Stimulated activated naive CD4-positive, alpha-beta T cell treated with Interleukin-2 at 50 U/mL for 16 hours (primary cell): ENCODE measurements at regions not wholly inside any gene's neighbourhood (a gene's known extent, or its start where the extent isn't known, plus 50 kb on each side); places are given as distances from the start of the nearest gene placed in this dataset.

Experiments
- DNase-seq: peaks from one replicate; lab custom pipeline; 2025; lab: John Stamatoyannopoulos, UW

DNA sequence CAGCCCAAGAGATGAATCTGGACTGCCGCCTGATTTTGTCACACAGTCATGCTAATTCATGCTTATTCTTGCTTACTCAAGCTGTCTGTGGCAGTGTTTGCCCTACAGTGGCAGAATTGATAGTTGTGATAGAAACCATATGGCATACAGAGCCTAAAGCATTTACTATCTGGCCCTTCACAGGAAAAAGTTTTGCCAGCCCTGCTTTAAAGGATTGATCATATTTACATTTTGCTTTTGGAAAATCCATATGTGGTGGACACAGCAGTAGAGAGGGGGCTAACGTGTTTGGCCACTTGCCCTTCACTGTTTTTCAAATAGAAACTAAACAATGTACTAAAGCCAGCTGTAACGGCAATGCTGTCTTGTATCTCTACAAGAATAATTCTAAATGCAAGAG lies 974.0 kb upstream of the GHITM start:
- no peak for DNase-seq

DNA sequence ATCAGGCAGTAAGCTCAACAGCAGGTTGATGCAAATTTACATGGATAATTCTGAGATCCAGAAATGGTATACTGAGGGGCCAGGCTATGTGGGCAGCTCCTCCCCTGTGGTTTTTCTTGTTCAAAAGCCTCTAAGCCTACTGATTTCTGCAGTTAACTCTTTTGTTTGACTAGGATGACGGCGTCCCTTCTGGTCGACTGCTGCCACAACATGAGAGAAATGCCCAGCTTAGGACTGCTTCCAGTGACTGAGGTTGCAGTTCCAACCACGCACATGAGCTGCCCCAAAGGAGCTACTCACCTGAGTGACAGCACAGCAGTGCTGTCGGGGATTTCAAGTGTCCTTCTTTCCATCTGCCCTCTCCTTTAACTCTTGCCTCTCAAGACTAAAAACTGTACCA lies 973.0 kb upstream of the GHITM start:
- no peak for DNase-seq

DNA sequence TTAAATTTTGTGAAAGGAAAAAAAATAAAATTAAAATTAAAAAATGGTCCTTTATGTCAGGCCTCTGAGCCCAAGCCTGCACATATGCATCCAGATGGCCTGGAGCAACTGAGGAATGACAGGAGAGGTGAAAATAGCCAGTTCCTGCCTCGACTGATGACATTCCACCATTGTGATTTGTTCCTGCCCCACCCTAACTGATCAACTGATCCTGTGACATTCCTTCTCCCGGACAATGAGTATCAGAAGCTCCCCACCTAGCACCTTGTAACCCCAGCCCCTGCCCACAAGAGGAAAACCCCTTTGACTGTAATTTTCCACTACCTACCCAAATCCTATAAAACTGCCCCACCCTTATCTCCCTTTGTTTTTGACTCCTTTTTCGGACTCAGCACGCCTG lies 972.2 kb upstream of the GHITM start:
- no peak for DNase-seq

DNA sequence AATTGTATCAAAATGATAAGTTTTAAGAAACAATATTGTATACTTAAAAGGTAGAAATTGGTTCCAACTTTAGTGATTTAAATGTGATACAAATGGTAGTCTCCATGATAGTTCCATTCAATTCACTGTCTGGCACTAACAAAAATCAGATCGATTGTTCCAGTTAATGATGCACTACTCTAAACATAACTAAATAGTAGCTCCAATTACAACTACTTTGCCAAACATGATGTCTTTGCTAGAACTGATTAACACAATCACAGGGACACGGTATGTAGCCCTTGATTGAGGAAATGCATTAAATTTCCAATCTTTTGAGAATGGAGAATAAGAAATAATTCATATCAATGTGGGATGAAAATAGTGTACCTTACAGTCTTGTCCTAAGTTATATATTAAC lies 962.4 kb upstream of the GHITM start:
- DNase-seq = no peak

DNA sequence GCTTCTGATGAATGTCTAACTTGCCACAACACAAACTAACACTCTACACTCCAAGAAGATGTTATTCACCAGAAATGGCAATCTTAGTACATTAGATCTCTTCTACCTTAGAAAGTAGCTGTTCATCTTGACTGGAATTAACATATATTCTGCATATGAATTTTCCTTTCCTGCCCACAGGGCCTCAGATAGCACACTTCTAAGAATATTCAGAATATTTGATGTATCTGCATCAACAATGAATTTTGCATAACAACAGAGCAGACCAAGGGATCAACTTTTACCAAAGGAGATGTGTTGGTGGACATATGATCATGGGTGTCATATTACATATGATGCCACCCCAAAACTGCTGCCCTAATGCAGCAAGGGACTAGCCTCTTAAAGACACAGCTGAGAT lies 960.8 kb upstream of the GHITM start:
- DNase-seq = no peak

DNA sequence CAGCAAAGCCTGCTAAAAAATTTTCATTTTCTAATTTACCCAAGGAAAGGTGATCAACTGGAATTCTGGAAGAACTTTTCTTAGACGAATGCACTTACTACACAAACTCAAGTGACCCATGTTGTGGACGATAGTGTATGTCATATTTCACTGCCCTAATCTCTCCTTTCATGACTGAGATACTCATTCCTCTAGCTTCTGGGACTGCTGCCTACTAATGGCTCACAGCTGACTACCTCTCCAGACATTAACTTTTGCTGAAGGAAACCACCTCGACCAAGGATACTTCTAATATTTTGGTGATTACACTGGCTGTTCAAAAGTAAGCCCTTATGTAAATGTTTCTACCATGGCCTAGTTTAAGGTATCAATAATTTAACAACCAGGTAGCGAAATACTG lies 959.9 kb upstream of the GHITM start:
- DNase-seq = no peak

DNA sequence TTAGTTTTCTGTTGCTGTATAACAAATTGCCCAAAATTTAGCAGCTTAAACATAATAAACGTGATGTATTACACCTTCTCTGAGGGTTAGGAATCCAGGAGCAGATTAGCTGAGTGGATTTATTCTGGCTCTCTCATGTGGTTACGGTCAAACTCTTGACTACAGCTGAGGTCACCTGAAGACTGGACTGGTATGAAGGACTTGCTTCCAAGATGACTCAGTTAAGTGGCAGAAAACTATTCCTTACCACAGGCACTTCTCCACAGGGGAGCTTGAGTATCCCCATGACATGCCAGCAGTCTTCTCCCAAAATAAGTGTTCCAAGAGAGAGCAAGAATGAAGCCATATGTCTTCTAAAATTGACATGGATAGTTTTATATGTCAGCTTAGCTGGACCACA lies 957.2 kb upstream of the GHITM start:
- no peak for DNase-seq

DNA sequence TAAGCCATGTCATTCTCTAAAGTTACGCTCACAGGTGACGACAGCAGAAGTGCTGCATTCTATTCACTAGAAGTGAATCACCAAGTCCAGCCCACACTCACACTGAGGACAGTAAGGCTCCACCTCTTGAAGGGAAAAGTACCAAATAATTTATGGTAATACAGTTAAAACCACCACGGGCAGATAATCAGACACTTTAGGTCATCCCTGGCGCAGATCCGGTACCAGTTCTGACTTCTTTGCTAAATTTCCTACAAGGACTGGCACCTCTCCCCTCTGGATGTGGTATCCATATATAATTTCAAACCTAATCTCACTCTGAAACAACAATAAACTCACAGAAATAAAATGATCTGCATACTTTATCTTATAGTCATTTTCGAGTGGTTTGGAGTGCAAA lies 954.7 kb upstream of the GHITM start:
- DNase-seq = no peak

DNA sequence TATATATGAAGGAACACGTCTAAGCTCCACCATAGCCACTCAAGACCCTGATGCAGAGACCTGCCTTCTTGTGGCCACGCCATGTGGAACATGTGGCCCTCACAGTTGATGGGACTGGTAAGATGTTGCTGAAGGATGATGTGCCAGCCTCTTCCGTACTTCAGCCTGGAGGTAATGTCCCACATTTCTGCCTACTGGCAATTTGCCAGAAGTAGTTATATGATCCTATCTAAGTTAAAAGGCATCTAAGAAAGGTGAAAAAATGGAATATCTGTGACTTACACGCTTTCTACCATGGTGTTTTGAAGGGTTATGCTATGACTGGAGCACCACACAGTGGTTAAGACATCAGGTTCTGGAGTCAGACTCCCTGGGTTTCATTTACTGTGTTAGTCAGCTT lies 948.7 kb upstream of the GHITM start:
- no peak for DNase-seq

DNA sequence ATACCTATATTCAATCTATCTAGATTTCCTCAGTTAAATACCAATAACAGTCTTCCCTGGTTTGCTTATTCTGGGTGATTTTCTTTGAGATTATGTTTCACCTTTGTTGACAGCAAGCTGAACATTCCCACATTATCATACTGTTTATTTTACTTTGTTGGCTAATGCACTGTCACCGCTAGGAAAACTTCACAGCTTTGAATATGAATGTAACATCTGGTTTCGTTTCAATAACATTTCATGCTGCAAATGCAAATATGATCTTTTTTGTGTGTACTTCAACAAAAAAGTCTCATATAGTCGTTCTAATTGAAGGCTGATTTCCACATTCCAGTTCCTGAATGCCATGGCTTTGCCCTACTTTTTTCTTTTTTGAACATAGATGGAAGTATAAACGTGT lies 946.3 kb upstream of the GHITM start:
- DNase-seq = no peak

DNA sequence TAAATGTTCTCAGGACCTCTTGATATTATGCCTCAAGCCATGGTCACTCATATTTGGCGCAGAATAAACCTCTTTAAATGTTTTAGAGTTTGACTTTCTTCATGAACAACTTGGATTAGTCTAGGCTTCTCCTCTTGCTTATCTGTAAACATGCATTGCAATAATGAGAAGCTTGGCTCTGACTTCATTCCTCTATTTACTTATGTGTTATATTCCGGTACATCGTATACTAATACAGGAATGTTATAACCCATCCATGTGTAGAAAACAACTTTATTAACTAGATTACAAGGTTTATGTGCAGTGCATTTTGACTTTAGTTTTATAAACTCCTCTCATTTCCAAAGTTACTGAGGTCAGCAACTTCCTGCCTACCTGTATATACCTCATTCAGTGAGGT lies 944.3 kb upstream of the GHITM start:
- no peak for DNase-seq

DNA sequence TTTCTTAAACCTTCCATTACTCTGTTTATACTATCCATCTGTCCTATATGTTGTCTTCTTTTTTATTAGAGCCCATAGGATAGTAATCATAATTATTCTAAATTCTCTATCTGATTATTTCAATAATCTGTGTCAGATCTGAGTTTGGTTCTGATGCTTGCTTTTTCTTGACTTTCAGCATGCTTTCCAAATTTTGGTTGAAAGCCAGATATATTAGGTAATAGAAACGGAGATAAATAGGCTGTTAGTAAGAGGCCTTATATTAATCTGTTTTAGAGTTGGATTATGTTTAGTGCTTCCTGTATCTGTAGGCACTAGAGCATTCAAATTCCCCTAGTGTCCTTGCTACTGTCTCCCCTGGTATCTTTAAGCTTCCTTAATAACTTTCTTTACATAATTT lies 939.9 kb upstream of the GHITM start:
- no peak for DNase-seq

DNA sequence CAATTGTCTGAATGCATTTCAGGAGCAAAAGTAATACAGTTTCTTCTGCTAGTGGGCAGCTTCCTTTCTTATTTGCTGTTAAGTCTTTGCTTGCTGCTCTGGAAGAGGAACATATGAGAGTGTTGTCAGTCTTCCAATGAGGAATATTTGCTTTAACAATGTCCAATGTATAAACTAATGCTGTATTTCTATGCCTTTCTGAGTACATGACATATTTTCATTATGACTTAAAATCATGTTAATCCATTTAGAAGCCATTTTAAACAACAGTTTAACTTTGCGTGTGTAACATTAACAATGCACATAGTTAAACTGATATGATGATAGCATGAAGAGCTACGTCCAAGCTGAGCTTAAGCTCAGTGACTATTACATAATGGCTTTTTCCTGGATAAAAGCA lies 933.4 kb upstream of the GHITM start:
- DNase-seq = no peak

DNA sequence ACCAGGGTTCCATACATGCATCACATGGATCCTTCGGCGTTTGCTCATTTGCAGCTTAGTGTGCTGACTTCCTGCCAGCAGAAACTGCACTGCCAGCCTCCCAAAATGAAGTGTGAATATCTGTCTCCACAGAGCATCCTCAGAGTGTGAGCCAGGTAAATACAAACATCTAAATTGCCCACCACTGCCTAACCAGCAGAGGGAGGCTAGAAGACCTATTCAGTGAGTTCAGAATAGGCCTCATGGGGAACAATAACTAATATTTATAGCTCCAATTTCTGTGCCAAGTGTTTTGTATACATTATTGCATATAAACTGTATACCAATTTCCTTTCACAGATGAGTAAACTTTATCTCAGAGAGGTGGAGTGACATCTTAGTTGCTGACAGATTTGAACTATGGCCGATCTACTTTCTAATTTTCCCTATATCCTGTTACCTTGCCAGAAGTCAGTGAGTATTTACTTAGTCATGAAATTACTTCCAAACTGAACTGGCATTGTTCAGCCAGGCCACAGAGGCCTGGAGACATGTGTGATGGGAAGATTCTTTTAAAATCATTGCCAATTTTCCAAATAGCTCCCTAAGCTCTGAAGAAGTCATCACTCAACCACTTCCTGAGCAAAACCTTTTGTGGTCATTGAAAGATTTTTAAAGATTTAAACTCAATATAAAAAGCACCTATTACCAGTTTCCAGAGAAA lies 926.5 kb upstream of the GHITM start:
- DNase-seq = no peak

DNA sequence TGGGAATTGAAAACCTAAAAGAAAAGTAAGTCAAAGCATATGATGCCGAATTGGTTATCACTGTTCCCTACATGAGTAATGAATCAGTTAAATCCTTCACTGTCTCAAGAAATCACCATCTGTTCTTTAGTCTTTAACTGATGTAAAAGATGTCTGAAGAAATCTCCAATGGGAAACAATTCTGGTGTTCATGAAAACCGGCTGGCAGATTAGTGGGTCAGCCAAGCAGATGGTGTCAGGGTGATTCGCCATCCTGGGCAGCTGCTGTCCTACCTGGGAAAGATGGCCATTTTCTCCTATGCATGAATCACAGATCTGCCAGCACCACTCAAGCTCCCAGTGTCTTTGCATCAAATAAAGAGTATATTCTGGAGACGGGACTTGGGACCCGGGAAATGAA lies 925.2 kb upstream of the GHITM start:
- DNase-seq = no peak

DNA sequence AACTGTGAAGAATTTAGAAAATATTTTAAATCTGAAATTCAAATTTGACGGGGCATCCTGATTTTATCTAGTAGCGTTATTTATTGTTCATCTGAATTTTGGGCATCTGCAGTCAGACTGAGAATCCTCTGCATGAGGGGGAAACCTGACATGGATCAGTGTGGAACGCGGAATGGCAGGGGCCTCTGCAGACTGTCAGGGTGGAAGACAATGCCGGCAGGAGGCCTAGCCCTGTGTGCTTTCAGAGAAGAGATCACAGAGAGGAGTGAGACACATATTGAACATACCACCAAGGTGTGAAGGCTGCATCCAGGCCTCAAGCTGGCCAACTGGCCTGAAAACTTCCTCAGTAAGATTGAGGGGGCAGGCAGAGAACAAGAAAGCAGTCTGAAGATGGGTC lies 921.1 kb upstream of the GHITM start:
- no peak for DNase-seq

DNA sequence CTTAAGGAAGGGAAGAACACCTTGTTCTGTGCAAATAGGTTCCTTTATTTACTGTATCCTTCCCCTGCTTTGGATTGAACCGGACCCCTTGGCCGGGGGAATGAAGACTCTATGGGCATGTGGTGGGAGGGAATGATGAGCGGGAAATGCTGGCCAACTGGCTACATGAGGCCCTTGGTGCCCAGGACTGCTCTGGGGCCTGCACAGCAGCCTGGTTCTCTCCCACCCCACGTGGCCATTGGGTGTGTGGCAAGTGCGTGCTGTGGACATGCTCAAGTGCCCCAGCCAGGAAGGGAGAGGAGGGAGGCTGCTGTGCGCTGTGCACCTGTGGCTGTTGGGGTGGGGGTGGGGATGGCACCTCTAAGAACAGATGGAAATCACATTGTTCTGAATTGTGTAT lies 917.0 kb upstream of the GHITM start:
- no peak for DNase-seq

DNA sequence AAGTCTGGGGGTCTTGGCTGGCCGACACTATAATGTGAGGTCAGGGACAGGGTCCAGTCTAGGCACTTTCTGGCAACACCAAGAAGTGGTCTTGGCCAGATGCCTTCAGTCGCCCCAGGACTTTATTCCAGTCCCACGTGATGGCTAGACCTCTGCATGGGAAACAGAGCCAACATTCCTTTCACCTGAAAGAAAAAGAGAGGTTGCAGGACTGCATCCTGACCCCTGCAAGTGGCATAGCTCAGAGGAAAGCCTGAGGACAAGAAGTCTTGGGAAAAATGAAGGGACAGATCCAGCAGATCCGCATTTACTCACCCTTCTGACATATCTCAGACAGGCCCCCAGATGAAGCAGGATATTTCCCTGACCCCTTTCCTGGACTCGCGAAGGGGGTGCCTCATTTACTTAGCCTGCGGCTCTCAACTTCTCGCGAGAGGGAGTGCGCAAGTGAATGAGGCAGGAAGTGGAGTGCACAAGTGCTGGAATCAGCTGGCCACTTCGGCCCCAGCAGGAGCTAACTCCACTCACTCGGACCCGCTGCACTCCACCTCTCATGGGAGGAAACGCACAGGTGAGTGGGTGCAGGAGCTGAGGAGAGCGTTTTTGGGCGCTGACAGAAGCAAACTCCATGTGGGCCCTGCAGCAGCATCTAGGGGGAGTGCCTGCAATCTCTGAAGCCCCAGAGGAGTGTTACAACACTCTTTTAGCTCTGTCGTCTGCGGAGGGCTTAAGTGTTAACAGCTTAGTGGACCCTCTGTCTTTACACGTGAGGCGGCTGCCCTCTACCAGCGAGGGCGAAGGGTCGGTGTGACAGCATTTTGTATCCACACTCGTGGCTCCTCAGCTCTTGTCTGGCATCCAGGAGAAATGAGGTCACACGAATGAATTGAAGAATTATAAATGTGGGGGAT lies 916.2 kb upstream of the GHITM start:
- no peak for DNase-seq

DNA sequence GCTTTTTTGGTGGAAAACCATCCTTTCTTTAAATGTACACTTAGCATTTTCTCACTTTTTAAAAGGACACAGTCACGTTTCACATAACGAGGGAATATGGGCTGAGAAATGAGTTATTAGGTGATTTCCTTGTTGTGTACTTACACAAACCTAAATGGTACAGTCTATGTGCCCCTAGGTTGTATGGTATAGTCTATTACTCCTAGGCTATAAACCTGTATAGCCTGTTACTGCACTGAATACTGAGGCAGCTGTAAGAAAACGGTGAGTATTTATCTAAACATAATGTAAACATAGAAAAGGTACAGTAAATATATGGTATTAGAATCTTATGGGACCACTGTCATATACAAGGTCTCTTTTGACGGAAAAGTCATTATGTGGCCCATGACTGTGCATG lies 913.5 kb upstream of the GHITM start:
- no peak for DNase-seq

DNA sequence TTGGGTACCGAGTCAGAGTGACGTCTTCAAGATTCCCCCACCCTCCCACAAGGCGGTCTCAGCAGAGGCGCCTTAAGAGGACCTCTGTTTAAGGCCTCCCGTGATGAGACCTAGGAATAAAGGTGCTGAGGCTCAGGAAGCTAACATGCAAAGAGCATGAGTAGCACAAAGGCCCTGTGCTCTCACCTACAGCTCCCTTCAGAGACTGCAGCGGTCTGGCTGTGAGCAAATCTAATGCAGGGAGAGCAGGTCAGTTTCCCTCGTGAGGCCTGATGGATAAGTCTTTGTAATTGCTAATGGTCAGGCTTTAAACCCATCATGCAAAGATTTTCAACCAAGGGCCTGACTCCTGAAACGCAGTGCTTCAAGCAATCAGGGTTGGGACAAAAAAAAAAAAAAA lies 909.3 kb upstream of the GHITM start:
- no peak for DNase-seq

DNA sequence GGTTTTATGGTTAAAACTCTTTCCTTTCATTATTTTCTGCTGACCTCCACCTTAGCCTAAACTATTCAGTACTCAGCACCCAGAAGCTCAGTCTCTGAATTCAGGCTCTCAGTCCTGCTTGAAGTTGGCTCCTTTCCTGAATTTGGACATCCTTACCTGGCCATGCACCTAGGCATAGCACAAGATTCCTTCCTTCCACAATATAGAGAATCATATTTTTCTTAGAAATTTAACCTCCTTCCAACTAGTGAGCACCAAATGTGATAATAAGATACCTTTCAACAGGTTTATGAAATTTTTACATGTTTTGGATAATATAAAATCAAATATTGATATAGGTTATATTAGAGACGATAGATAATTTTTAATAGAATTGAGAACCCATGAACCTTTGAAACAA lies 905.6 kb upstream of the GHITM start:
- no peak for DNase-seq

DNA sequence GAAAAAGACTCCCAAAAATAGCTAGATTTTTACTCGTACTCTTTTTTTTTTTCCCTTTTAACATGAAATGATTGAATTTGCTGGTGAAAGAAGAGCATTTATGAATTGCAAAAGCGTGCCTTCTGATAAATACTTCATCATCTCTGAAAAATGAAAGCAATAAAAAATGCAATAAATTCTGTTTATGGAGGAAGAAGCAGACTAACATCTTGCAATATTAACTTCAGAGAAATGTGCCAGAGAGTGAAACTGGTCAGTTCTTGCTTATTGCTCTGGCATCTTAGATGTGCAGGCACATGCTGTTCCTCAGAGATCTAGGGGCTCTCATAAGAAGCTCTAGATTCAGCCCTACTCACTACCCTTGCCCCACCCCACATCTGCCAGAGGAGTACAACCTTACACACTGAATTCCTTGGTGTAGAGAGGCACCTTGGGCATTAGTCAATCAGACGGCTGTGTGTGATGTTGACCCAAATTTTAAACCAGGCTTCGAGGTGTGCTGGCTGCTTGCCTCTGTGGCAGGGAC lies 891.1 kb upstream of the GHITM start:
- no peak for DNase-seq

DNA sequence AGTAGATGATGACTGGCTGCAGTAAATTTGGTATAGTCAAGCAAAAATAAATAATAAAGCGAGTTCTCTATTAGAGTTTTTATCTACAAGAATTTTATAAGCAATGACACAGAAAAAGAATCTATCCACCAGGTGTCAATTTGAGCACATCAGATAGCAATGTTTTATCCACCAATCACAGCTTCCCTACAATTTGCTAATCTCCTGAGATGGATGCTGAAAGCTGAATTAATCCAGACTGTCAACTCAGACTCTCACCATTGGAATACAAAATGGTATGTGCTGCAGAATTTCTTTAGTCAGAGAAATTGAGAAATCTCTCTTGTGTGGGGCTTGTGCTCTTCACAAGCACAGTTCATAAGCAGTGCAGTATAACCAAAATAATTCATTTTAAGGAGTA lies 888.9 kb upstream of the GHITM start:
- no peak for DNase-seq

DNA sequence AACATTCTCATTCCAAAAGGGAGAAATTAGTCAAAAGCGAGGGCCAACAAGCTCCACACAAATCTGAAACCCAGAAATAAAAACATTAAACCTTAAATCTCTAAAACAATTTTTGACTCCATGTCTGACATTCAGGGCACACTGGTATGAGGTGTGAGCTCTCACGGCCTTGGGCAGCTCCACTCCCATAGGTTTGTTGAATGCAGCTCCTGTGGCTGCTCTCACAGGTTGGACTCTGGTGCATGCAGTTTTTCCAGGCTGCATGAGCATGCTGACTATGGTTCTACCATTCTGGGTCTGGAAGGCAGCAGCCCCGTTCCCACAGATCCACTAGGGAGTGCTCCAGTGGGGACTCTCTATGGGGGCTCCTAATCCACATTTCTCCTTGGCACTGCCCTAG lies 887.1 kb upstream of the GHITM start:
- DNase-seq = no peak
